HG03280 (cell line): ENCODE measurements at regions not wholly inside any gene's neighbourhood (a gene's known extent, or its start where the extent isn't known, plus 50 kb on each side); places are given as distances from the start of the nearest gene placed in this dataset.

ENCODE experiments used
- ATAC-seq: cut with Tn5 transposase; IDR thresholded peaks from one replicate; pipeline ENCODE4 v1.9.1; 2021; ENCODE audit warnings: mild to moderate bottlenecking, moderate library complexity; ENCODE audit not compliant: unreplicated experiment

- no peak for ATAC-seq
Observed at GRCh38 chr21:29228306-29228705, 70.4 kb upstream of the BACH1 start.

DNA sequence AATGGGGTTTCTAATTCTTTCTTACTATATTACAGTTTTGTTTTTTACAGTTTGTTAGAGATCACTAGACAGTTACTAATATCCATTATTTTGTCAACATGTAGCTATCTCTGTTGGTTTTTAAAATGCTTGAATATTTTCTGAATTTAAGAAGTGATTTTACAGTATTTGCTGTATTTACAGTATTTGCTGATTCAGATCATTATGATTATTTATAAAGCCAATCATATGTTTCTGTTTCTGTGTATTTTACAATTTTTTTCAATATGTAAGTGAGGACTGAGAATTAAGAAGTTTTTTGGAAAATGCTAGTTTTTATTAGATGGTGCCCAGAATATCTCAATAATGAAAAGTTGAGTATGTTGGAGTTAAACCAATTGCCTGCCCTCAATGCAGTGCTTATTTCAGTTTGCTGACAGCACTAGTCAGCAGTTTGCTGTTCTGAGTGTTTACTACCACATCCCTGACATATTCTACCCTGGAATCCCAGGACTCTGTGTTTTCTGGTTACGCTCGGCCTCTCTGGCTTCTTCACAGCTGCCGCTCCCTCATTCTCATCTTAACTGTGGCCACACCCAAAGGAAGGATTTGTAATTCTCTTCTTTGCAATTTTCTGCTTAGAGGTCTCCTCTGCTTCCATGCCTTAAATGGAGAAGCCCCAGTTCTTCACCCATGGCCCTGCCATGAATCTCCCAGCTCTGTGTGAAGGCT lies 68.0 kb upstream of the BACH1 start:
- ATAC-seq: no peak

GRCh38 chr21:29231756-29232529 lies 66.8 kb upstream of the BACH1 start:
- no peak for ATAC-seq

DNA sequence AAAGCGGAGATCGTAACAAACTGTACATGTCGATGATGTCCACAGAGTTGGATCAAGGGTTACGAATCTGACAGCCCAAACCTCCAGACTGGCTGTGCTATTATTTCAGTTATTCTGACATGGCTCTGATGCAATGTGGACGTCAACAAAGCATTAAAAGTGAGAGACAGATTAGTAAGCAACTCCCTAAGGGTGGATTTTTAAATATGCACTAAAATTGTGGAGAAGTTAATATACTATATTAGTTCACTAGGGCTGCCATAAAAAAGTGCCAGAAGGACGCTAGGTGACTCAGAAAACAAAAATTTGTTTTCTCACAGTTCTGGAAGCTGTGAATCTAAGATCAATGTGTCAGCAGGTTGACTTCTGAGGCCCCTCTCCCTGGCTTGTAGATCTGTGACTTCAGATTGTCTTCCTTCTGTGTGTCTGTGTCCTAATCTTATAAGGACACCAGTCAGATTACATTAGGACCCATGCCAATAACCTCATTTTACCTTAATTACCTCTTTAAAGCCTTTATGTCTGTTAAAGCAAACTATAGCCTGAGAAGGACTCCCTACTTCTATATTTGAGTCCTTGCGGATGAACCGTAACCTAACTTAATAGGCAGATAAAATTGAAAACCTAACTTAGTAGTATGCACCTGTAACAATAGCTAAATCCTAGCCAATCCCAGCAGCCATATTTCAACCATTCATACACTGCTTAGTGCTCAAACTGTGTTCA lies 66.0 kb upstream of the BACH1 start:
- ATAC-seq: no peak

DNA sequence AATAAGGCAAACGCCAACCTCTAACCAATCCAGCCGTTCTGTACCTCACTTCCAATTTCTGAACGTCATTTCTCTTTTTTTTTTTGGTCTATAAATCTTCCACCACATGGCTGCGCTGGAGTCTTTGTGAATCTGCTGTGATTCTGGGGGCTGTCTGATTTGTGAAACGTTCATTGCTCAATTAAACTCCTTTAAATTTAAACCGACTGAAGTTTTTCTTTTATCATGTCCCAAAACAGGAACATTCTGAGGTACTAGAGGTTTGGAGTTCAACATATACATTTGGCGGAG lies 65.5 kb upstream of the BACH1 start:
- ATAC-seq: peak; percentile 11

- peak; percentile 63 for ATAC-seq
Observed at GRCh38 chr21:29233611-29234540, 64.8 kb upstream of the BACH1 start.

GRCh38 chr21:29235714-29236197 lies 63.0 kb upstream of the BACH1 start:
- peak; percentile 45 for ATAC-seq

GRCh38 chr21:29236201-29236600 lies 62.5 kb upstream of the BACH1 start:
- no peak for ATAC-seq

DNA sequence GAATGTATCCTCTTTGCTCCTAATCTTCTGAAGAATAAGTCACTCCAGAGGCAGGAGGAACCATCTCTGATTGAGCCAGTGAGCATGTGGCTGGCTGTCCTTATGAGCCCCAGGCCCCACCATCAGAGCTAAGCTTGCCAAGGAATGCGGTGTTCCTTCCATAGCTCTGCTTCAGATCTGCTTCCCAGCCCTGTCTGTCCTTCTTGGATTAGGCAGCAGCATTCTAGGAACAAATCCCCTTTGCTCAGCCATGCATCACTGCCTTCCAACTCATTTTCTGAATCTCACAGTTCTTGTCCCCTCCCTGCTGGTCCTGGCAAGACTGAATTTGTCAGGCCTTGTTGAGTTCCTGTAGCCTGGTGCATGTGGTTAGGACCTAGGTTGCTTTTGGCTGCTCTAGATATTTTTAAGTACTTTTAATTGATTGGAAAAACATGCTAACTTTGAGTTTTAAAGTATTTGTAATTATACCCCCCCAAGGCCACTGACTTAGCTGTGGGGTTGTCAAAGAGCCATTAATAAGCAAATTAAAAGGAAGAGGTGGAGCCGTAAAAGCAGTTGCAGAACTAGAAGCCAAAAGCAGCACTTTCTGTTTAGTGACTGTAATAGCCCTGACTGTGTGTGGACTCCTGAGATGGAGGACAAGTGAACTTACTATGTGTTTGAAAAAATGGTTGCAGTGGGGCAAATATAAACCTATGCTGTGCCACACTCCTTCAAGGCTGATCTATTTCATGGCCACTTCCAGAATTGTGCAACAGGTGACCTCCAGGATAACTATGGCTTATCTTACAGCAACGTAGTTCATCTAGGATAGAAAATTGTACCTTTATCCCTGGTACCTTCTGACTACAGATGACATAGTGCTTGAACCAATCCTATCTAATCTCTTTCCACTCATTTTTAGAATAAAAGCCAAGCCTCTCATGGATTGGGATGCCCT lies 61.3 kb upstream of the BACH1 start:
- no peak for ATAC-seq

- ATAC-seq: no peak
Observed at GRCh38 chr21:29238053-29238966, 60.4 kb upstream of the BACH1 start.

GRCh38 chr21:29238967-29239290 lies 59.8 kb upstream of the BACH1 start:
- no peak for ATAC-seq

DNA sequence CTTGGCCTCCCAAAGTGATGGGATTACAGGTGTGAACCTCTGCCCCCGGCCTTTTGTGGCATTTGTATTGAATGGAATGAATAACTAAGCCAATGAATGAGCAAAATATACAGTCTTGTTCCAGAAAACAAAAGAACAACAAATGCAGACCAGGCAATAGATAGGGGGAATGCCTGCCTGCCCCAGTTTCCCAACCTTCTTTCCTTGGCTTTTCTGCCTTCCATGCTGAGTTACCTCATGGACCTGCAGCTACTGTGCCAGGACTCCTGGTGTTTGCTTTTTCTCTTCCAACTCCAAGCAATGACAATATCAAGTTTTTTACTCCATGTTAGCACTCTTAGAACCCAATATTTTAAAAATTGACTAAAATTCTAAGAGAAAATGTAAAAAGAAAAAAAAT lies 58.6 kb upstream of the BACH1 start:
- ATAC-seq: no peak

- ATAC-seq: no peak
Observed at GRCh38 chr21:29242201-29242600, 56.5 kb upstream of the BACH1 start.

- no peak for ATAC-seq
Observed at GRCh38 chr21:29243188-29243587, 55.5 kb upstream of the BACH1 start.

- ATAC-seq: peak; percentile 54
Observed at GRCh38 chr21:29245104-29245643, 53.5 kb upstream of the BACH1 start.

GRCh38 chr21:29245863-29246262 lies 52.9 kb upstream of the BACH1 start:
- ATAC-seq: no peak

- no peak for ATAC-seq
Observed at GRCh38 chr21:29246614-29247013, 52.1 kb upstream of the BACH1 start.

- ATAC-seq: no peak
Observed at GRCh38 chr21:29248124-29248523, 50.6 kb upstream of the BACH1 start.
